NCI-H69 (cell line): ENCODE measurements at regions not wholly inside any gene's neighbourhood (a gene's known extent, or its start where the extent isn't known, plus 50 kb on each side); places are given as distances from the start of the nearest gene placed in this dataset.

ENCODE experiments used
- DNase-seq: peaks from one replicate; lab custom pipeline; 2025; lab: John Stamatoyannopoulos, UW

- no peak for DNase-seq
Observed at GRCh38 chr2:41913311-41913710, 134.5 kb upstream of the PKDCC start.

GRCh38 chr2:41913921-41914609 lies 133.8 kb upstream of the PKDCC start:
- no peak for DNase-seq

- no peak for DNase-seq
Observed at GRCh38 chr2:41914936-41915335, 132.9 kb upstream of the PKDCC start.

- DNase-seq: no peak
Observed at GRCh38 chr2:41916177-41916576, 131.6 kb upstream of the PKDCC start.

- no peak for DNase-seq
Observed at GRCh38 chr2:41917587-41917986, 130.2 kb upstream of the PKDCC start.

- no peak for DNase-seq
Observed at GRCh38 chr2:41919135-41919534, 128.7 kb upstream of the PKDCC start.

- no peak for DNase-seq
Observed at GRCh38 chr2:41920181-41920580, 127.6 kb upstream of the PKDCC start.

- no peak for DNase-seq
Observed at GRCh38 chr2:41920812-41921211, 127.0 kb upstream of the PKDCC start.

GRCh38 chr2:41922177-41922576 lies 125.6 kb upstream of the PKDCC start:
- peak; percentile 35 for DNase-seq

GRCh38 chr2:41923156-41923786 lies 124.5 kb upstream of the PKDCC start:
- DNase-seq: no peak

- peak; percentile 2 for DNase-seq
Observed at GRCh38 chr2:41924024-41924423, 123.8 kb upstream of the PKDCC start.

- DNase-seq: peak; percentile 54
Observed at GRCh38 chr2:41924709-41925408, 123.0 kb upstream of the PKDCC start.

GRCh38 chr2:41925712-41926111 lies 122.1 kb upstream of the PKDCC start:
- no peak for DNase-seq

GRCh38 chr2:41926614-41927580 lies 120.9 kb upstream of the PKDCC start:
- no peak for DNase-seq

GRCh38 chr2:41927581-41928264 lies 120.1 kb upstream of the PKDCC start:
- DNase-seq: no peak

GRCh38 chr2:41928526-41928925 lies 119.3 kb upstream of the PKDCC start:
- no peak for DNase-seq

GRCh38 chr2:41930807-41931566 lies 116.8 kb upstream of the PKDCC start:
- peak; percentile 49 for DNase-seq

- DNase-seq: peak; percentile 80
Observed at GRCh38 chr2:41932241-41933045, 115.4 kb upstream of the PKDCC start.

- no peak for DNase-seq
Observed at GRCh38 chr2:41933046-41933420, 114.8 kb upstream of the PKDCC start.
